ENCODE measurements at regions not wholly inside any gene's neighbourhood (a gene's known extent, or its start where the extent isn't known, plus 50 kb on each side); places are given as distances from the start of the nearest gene placed in this dataset.

- H3K4me3 ChIP-seq (IDR thresholded peaks at IDR 0.05; ENCODE audit: insufficient read depth, low read depth, low read length) = no peak overlapping the region
- H4K20me1 ChIP-seq (ENCODE audit: insufficient read depth) = no peaks in the 10 kb centered on the region
- no peak overlapping the region for H2AFZ ChIP-seq (ENCODE audit: low read depth)
- H3K4me2 ChIP-seq = no peak overlapping the region
- no peaks in the 10 kb centered on the region for H3K36me3 ChIP-seq (ENCODE audit: insufficient read depth)
- no peak overlapping the region for H3K27ac ChIP-seq
- no peaks in the 10 kb centered on the region for H3K27me3 ChIP-seq (ENCODE audit: insufficient read depth, low read depth)
- no peak overlapping the region for H3K9ac ChIP-seq
- TF ChIP-seq CTCF (conservative IDR thresholded peaks at IDR 0.05; ENCODE audit: low read depth, low read length) = no peak
- H3K79me2 ChIP-seq (ENCODE audit: insufficient read depth, low read depth) = no peaks in the 10 kb centered on the region
- no peaks in the 10 kb centered on the region for H3K4me1 ChIP-seq (ENCODE audit: low read depth, poor library complexity, severe bottlenecking)
Observed at GRCh38 chr3:124628863-124629262, 101.4 kb upstream of the UMPS start.

GRCh38 chr3:124629497-124629896, 100.8 kb upstream of the UMPS start:
- H3K4me3 ChIP-seq (IDR thresholded peaks at IDR 0.05; ENCODE audit: insufficient read depth, low read depth, low read length) = no peak overlapping the region
- no peaks in the 10 kb centered on the region for H3K4me1 ChIP-seq (ENCODE audit: low read depth, poor library complexity, severe bottlenecking)
- TF ChIP-seq CTCF (conservative IDR thresholded peaks at IDR 0.05; ENCODE audit: low read depth, low read length) = no peak
- H3K9ac ChIP-seq = no peak overlapping the region
- H3K27ac ChIP-seq = no peak overlapping the region
- no peak overlapping the region for H3K4me2 ChIP-seq
- no peaks in the 10 kb centered on the region for H3K79me2 ChIP-seq (ENCODE audit: insufficient read depth, low read depth)
- H2AFZ ChIP-seq (ENCODE audit: low read depth) = no peak overlapping the region
- H3K27me3 ChIP-seq (ENCODE audit: insufficient read depth, low read depth) = no peaks in the 10 kb centered on the region
- no peaks in the 10 kb centered on the region for H3K36me3 ChIP-seq (ENCODE audit: insufficient read depth)
- no peaks in the 10 kb centered on the region for H4K20me1 ChIP-seq (ENCODE audit: insufficient read depth)

GRCh38 chr3:124630960-124631359, 99.3 kb upstream of the UMPS start:
- H3K4me3 ChIP-seq (IDR thresholded peaks at IDR 0.05; ENCODE audit: insufficient read depth, low read depth, low read length) = no peak overlapping the region
- no peaks in the 10 kb centered on the region for H4K20me1 ChIP-seq (ENCODE audit: insufficient read depth)
- no peaks in the 10 kb centered on the region for H3K27me3 ChIP-seq (ENCODE audit: insufficient read depth, low read depth)
- no peak overlapping the region for H2AFZ ChIP-seq (ENCODE audit: low read depth)
- H3K4me1 ChIP-seq (ENCODE audit: low read depth, poor library complexity, severe bottlenecking) = no peaks in the 10 kb centered on the region
- H3K27ac ChIP-seq = no peak overlapping the region
- no peak overlapping the region for H3K4me2 ChIP-seq
- H3K9ac ChIP-seq = no peak overlapping the region
- TF ChIP-seq CTCF (conservative IDR thresholded peaks at IDR 0.05; ENCODE audit: low read depth, low read length) = no peak
- H3K79me2 ChIP-seq (ENCODE audit: insufficient read depth, low read depth) = no peaks in the 10 kb centered on the region
- H3K36me3 ChIP-seq (ENCODE audit: insufficient read depth) = no peaks in the 10 kb centered on the region

GRCh38 chr3:124631727-124632126, 98.5 kb upstream of the UMPS start:
- H3K4me3 ChIP-seq (IDR thresholded peaks at IDR 0.05; ENCODE audit: insufficient read depth, low read depth, low read length) = no peak overlapping the region

More at GRCh38 chr3:124631727-124632126, 98.5 kb upstream of the UMPS start:
- no peaks in the 10 kb centered on the region for H3K27me3 ChIP-seq (ENCODE audit: insufficient read depth, low read depth)
- no peak overlapping the region for H3K4me2 ChIP-seq
- no peaks in the 10 kb centered on the region for H4K20me1 ChIP-seq (ENCODE audit: insufficient read depth)
- no peak overlapping the region for H3K9ac ChIP-seq
- no peak overlapping the region for H2AFZ ChIP-seq (ENCODE audit: low read depth)
- H3K36me3 ChIP-seq (ENCODE audit: insufficient read depth) = no peaks in the 10 kb centered on the region
- H3K27ac ChIP-seq = no peak overlapping the region
- no peak for TF ChIP-seq CTCF (conservative IDR thresholded peaks at IDR 0.05; ENCODE audit: low read depth, low read length)
- H3K4me1 ChIP-seq (ENCODE audit: low read depth, poor library complexity, severe bottlenecking) = no peaks in the 10 kb centered on the region
- no peaks in the 10 kb centered on the region for H3K79me2 ChIP-seq (ENCODE audit: insufficient read depth, low read depth)

Data from KMS-11 (cell line).